PC-3 (cell line): ENCODE measurements at regions not wholly inside any gene's neighbourhood (a gene's known extent, or its start where the extent isn't known, plus 50 kb on each side); places are given as distances from the start of the nearest gene placed in this dataset.

Source experiments
- ATAC-seq: fragments of 200-7000 bp; cut with Tn5 transposase; 2 replicates; pipeline ENCODE4 v1.9.1; 2020; ENCODE audit warnings: mild to moderate bottlenecking, moderate library complexity
- BruUV-seq: library from RNA; stranded (reverse); fragments of 400-500 nt; replicated peaks from 2 replicates; lab custom pipeline; 2021; lab: Mats Ljungman, UMichigan
- CTCF ChIA-PET: fragments of 300-600 bp; sonication (Branson Sonifier 250); formaldehyde crosslinking; loops from one replicate; lab custom pipeline; 2022; ENCODE audit warnings: antibody characterized with exemption; lab: Charles Lee
- POLR2A ChIA-PET: fragments of 300-600 bp; sonication (Branson Sonifier 250); formaldehyde crosslinking; loops from one replicate; lab custom pipeline; 2022; ENCODE audit warnings: antibody characterized with exemption; ENCODE audit not compliant: unreplicated experiment; lab: Charles Lee
- DNase-seq: peaks from one replicate; pipeline ENCODE4 v3.0.0-alpha.2; 2015
- H2AFZ ChIP-seq: fragments of 300-600 bp; sonication (generic); 2 replicates; pipeline ENCODE4 v1.6.0; 2016; ENCODE audit warnings: antibody characterized with exemption, low read length
- H3F3A ChIP-seq: fragments of 300-600 bp; sonication (generic); one replicate; pipeline ENCODE4 v1.6.0; 2017; ENCODE audit warnings: antibody characterized with exemption, low read length, control low read depth, mild to moderate bottlenecking; ENCODE audit not compliant: unreplicated experiment
- H3K27ac ChIP-seq: fragments of 300-600 bp; sonication (generic); 2 replicates; pipeline ENCODE4 v1.5.1; 2016; ENCODE audit warnings: mild to moderate bottlenecking, low read length
- H3K27me3 ChIP-seq: fragments of 300-600 bp; sonication (generic); 2 replicates; pipeline ENCODE4 v1.6.1; 2016; ENCODE audit warnings: low read length, mixed read lengths
- H3K36me3 ChIP-seq: fragments of 300-600 bp; sonication (generic); 2 replicates; pipeline ENCODE4 v1.6.1; 2016; ENCODE audit warnings: low read depth, mixed run types, low read length, mixed read lengths
- H3K4me1 ChIP-seq: fragments of 300-600 bp; sonication (generic); 2 replicates; pipeline ENCODE4 v1.5.1; 2016; ENCODE audit warnings: low read length; ENCODE audit not compliant: insufficient read depth
- H3K4me2 ChIP-seq: fragments of 300-600 bp; sonication (generic); 2 replicates; pipeline ENCODE4 v1.6.0; 2016; ENCODE audit warnings: low read length
- H3K4me3 ChIP-seq: fragments of 300-600 bp; sonication (generic); 2 replicates; pipeline ENCODE4 v1.5.1; 2016; ENCODE audit warnings: mild to moderate bottlenecking, low read length, mixed read lengths
- H3K79me2 ChIP-seq: fragments of 300-600 bp; sonication (generic); 2 replicates; pipeline ENCODE4 v1.6.1; 2017; ENCODE audit warnings: low read length, mixed read lengths
- H3K9ac ChIP-seq: fragments of 300-600 bp; sonication (generic); 2 replicates; pipeline ENCODE4 v1.6.0; 2016; ENCODE audit warnings: mild to moderate bottlenecking, low read length
- H3K9me2 ChIP-seq: fragments of 300-600 bp; sonication (generic); replicated peaks from 2 replicates; pipeline ENCODE4 v1.6.1; 2016; ENCODE audit warnings: mixed run types, low read length, mixed read lengths
- H3K9me3 ChIP-seq: fragments of 300-600 bp; sonication (generic); 2 replicates; pipeline ENCODE4 v1.6.1; 2016; ENCODE audit warnings: low read length, mixed read lengths
- H4K20me1 ChIP-seq: fragments of 300-600 bp; sonication (generic); 2 replicates; pipeline ENCODE4 v1.6.1; 2016; ENCODE audit warnings: low read length, mixed read lengths
- CTCF ChIP-seq: fragments of 300-600 bp; sonication (generic); conservative IDR thresholded peaks from 2 replicates; pipeline ENCODE4 v1.5.1; 2017; ENCODE audit warnings: antibody characterized with exemption, low read depth, mild to moderate bottlenecking, low read length
- EZH2 ChIP-seq: fragments of 300-600 bp; sonication (generic); IDR thresholded peaks from one replicate; pipeline ENCODE4 v1.6.1; 2017; ENCODE audit warnings: antibody characterized with exemption, mild to moderate bottlenecking, low read length; ENCODE audit not compliant: unreplicated experiment
- EZH2phosphoT487 ChIP-seq: fragments of 300-600 bp; sonication (generic); IDR thresholded peaks from 2 replicates; pipeline ENCODE4 v1.6.1; 2018; ENCODE audit warnings: mild to moderate bottlenecking, antibody characterized with exemption, low read length, borderline replicate concordance
- intact Hi-C: fragments of 100-400 bp; cut with micrococcal nuclease; formaldehyde crosslinking; loops from 2 replicates; pipeline ENCODE4 v1.9.0; 2023

- BruUV-seq, result no TSS peak
- ChIA-PET POLR2A (no interaction called here), CTCF (no interaction called here)
- Histone ChIP-seq H3K9me3 (no peaks in the 10 kb centered on the region), H3K9ac (no peak overlapping the region), H2AFZ (no peak overlapping the region), H3K36me3 (no peaks in the 10 kb centered on the region), H3K4me3 (no peak overlapping the region), H3K4me2 (no peak overlapping the region), H3F3A (no peaks in the 10 kb centered on the region), H3K27me3 (no peaks in the 10 kb centered on the region), H4K20me1 (no peaks in the 10 kb centered on the region), H3K27ac (no peak overlapping the region), H3K79me2 (no peaks in the 10 kb centered on the region), H3K9me2 (no peaks in the 10 kb centered on the region), H3K4me1 (no peaks in the 10 kb centered on the region)
- no peak for ATAC-seq
- no peak for DNase-seq
- intact Hi-C loops, result no loop called here
- no peak for TF ChIP-seq CTCF
- no peak for TF ChIP-seq EZH2phosphoT487
- TF ChIP-seq EZH2, result no peak
Observed at GRCh38 chr4:138099385-138099784, 142.8 kb downstream of the SLC7A11 start.

GRCh38 chr4:138097912-138098600, 144.1 kb downstream of the SLC7A11 start:
- Histone ChIP-seq H3K9me2 (no peaks in the 10 kb centered on the region), H3K27me3 (no peaks in the 10 kb centered on the region), H3K36me3 (no peaks in the 10 kb centered on the region), H3K9me3 (no peaks in the 10 kb centered on the region), H2AFZ (no peak overlapping the region), H3K4me3 (no peak overlapping the region), H3K79me2 (no peaks in the 10 kb centered on the region), H4K20me1 (no peaks in the 10 kb centered on the region), H3K4me2 (no peak overlapping the region), H3K9ac (no peak overlapping the region), H3K4me1 (no peaks in the 10 kb centered on the region), H3F3A (no peaks in the 10 kb centered on the region), H3K27ac (no peak overlapping the region)
- ChIA-PET CTCF (no interaction called here), POLR2A (no interaction called here)
- intact Hi-C loops, result no loop called here
- ATAC-seq (no peak), DNase-seq (no peak)
- no TSS peak for BruUV-seq
- TF ChIP-seq CTCF (no peak), EZH2phosphoT487 (no peak), EZH2 (no peak)

GRCh38 chr4:138096384-138097062, 145.6 kb downstream of the SLC7A11 start:
- intact Hi-C loops, result no loop called here
- BruUV-seq, result no TSS peak
- Histone ChIP-seq H3K36me3 (no peaks in the 10 kb centered on the region), H3K9ac (no peak overlapping the region), H3K79me2 (no peaks in the 10 kb centered on the region), H3K9me3 (no peaks in the 10 kb centered on the region), H3K9me2 (no peaks in the 10 kb centered on the region), H3K27ac (no peak overlapping the region), H3K27me3 (no peaks in the 10 kb centered on the region), H4K20me1 (no peaks in the 10 kb centered on the region), H3K4me1 (no peaks in the 10 kb centered on the region), H3K4me3 (no peak overlapping the region), H3F3A (no peaks in the 10 kb centered on the region), H3K4me2 (no peak overlapping the region), H2AFZ (no peak overlapping the region)
- CTCF ChIA-PET, result no interaction called here
- ATAC-seq (no peak), DNase-seq (no peak)
- TF ChIP-seq EZH2 (no peak), CTCF (no peak)
- POLR2A ChIA-PET, result interaction anchor here (0.5 kb wide), 1 partner anchor 420 kb away, joined by 4 read pairs; no protein-coding TSS in a partner anchor
